ENCODE measurements at regions not wholly inside any gene's neighbourhood (a gene's known extent, or its start where the extent isn't known, plus 50 kb on each side); places are given as distances from the start of the nearest gene placed in this dataset.

DNA sequence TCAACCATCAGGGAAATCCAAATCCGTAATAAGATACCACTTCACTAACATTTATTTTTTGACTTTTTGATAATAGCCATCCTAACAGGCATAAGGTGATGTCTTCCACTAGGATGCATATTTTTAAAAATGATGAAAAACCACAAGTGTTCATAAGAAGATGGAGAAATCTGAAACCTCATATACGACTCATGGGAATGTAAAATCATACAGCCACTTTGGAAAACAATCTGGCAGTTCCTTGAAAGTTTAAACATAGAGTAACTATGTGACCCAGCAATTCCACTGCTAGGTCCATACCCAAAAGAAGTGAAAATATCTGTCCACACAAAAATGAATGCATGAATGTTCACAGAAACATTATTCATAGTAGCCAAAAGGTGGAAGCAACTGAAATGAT, 431.0 kb downstream of the ENC1 start:
- DNase-seq (ENCODE audit: extremely low read depth in 1 of 2, low read depth in 1 of 2): no peak

DNA sequence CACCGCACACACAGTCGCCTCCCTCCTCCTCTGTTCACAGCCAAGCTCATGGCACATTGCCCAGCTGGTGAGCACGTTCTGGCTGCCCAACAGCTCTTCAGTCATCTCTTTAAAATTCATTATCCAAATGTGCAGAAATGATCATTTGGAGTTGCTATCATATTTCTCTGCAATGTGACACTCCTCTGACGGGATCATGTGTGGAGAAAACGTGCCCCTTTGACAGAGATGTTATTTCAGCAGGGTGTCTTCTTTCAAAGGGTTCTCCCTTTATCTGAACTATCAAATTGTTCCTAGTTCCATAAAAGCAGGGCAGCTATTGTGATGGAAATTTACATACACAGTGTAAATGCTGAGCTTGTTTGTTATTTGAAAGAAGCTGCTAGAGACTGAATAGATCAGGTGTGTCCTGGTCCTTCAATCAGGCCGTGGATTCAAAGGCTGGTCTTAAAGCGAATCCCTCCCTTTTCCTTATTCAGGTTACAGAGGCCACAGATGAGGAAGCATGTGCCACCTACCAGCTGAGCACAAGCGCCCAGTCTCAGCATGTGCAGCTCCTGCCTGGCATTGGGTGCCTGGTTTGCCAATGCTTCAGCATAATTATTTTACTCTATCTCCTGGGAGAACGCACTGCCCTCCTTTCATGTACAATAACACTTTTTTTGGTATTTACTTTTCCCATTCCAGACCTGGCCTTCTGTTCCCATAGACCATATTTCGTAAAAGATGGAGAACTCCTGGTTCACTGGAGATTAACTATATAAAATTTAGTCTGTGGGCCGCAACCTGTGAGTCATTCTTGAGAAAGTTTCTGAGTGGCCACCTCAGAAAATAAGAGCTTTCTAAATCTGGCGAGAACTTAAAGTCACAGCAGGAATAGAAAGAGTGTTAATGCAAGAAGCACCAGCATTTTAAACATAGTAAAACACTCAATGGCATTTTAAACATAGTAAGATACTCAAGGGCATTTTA, 433.7 kb downstream of the ENC1 start:
- DNase-seq (ENCODE audit: extremely low read depth in 1 of 2, low read depth in 1 of 2): no peak

DNA sequence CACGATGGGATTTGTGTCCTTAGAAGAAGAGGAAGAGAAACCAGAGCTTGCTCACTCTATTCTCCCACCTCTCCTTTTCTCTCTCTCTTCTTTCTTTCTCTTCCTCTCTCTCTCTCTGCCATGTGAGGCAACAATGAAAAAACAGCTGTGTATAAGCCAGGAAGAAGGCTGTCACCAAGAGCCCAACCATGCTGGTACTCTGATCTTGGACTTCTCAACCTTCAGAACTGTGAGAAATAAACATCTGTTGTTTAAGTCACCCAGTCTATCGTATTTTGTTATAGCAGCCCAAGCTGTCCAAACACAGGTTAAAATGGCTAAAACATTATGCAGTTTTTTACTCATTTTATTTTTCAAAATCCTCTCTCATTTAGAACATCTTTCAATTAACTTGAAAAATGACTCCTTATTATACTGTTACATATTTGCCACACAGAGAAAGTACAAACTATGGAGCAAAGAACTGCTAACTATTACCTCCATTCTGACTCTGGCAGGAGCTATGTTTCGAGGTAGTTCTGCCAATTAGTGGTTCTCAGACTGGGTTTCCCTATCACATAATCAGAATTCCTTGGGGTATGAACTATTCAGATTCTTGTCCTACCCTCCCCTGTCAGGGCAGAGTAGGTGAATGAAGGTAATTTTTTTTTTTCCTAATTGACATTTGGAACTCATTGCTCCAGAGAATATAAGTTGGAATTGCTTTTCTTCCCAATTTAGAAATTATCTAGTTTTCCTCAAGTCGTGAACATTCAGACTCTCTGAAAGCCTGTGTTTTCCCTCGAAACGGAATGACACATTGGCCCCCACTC, 434.6 kb downstream of the ENC1 start:
- no peak for DNase-seq (ENCODE audit: extremely low read depth in 1 of 2, low read depth in 1 of 2)

DNA sequence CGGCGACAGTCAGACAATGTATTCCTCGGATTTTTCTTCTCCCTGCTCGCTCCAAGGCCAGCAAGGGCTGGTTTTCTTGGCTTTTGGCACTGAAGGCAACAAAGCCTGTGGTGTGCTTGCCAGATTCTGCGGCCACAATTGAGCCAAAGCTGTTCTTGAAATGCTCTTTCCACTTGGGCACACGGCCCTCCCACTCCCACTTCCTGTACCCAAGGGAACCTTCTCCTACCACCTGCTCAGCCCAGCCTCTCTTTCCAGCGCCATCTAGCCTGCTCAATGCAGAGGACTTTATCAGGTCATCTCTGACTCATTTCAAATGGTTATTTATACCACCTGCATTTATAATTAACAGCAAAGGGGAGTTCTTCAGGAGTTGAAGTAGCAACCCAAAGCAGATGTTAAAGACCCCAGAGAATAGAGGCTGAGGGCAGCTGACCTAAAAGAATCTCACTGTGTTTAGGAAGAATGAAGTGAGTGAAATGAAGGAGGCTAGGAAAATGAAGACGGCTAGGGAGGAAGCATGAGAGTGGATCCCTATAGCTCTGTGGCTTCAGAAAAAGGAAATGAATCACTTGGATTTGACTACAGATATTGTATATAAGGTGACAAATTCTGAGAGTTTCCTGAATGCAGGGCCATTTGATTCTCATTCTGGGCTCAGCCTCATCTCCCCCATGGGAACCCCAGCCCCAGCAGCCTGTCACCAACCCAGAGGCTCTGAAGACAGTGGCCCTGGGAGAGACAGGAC, 439.0 kb downstream of the ENC1 start:
- peak in 1 of 2 donors; percentile 13 for DNase-seq (ENCODE audit: extremely low read depth in 1 of 2, low read depth in 1 of 2)

DNA sequence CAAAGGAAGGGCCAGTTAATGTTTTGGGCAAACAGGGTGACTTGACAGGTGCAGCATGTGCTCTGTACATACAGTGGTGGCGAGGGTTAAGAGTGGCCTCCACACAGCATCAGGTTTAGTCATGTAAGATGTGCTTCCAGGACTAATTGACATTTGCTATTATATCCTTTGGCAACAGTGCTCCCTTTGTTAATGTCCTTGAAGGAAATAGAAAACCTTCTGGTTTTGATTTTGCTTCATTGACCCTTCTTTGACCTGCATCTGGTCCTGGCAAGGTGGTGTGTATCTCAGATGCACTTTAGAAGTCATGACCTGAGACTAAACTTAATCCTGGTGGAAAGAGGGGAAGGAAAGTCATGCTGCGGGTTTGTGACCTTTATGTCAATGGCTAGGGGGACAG, 440.0 kb downstream of the ENC1 start:
- DNase-seq (ENCODE audit: extremely low read depth in 1 of 2, low read depth in 1 of 2): no peak

DNA sequence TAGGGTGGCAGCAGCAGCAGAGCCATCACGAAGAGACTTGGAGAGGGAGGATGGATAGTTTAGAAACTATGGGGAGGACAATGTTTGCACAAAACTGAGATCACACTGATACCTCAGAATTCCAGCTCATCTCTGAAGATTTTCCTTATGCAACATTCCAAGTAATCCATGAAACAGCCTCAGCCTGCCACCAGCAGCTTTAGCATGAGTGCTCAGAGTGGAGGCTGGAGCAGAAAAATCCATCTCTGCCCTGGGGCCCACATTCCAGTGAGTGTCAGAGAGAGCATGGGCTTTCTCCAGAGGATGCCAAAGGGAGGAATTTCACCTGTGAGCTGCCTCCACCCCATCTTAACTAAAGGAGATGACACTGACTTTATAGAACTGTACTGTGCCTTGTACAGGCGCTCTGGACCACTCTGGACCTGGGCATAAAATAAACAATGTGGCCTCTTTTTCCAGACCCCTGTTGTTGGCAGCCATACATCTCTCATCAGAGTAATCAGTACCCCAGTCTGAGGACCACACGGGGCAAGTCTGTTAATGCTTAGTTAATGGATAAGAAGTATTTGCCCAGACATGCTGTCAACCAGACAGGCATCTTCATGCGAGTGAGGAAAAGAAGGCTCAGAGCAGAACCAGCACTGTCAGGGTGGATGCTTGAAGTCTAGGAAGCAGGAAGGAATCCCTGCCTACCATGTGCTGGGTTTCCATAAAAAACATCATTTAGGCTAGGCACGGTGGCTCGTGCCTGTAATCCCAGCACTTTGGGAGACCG, 440.9 kb downstream of the ENC1 start:
- DNase-seq (ENCODE audit: extremely low read depth in 1 of 2, low read depth in 1 of 2): no peak

DNA sequence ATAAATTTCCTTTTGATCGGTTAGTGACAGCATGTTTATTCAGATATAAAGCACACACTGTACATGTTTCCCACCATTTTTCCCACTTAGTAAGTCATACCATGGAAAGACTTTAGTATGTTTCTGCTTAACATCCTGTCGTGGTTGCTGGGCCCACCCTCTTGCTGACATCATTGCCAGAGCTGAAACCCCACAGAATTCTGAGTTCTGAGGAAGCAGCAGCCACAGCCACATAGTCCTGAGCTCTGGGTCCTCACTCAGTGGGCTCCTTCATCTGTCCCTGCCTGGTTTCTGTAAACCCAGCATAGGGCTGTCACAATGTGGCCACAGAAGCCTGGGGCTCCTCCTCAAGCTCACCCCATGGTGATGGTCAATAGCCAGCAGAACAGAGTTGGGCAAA, 441.5 kb downstream of the ENC1 start:
- no peak for DNase-seq (ENCODE audit: extremely low read depth in 1 of 2, low read depth in 1 of 2)

DNA sequence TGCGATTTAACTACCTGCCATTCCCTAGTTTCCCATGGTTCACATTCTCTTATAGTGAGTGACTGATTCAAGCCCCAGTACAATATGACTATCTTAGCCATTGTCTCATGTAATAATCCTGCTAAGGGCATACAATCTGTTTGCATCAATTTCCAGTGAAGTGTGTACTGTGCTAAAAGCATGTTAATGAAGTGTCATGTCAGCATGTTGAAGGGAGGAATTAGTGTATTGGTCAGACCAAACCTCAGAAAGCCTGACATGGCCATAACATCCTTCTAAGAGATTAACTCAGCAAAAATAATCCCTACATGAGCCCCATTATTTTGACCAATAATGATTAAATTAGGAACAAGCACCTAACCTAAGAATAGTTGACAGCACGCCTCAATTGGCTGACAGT, 442.4 kb downstream of the ENC1 start:
- DNase-seq (ENCODE audit: extremely low read depth in 1 of 2, low read depth in 1 of 2): no peak

DNA sequence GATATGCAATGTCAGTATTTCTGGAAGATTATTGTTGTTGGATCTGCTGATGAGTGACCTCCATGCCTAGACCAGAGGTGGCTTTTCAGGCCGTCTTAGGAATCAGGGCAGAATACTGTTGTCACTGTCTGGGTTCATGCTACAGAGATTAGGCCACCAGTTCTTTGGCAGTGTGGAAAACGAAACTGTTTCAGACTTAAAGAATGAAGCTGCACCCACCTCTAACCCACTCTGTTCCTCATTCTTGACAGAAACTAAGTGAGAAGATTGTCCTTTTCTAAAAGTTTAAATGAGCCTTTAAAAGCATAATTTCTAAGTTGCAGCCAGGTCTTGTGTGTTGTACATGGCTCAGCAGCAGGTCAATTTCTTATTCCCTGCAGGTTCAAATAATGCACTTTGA, 444.3 kb downstream of the ENC1 start:
- no peak for DNase-seq (ENCODE audit: extremely low read depth in 1 of 2, low read depth in 1 of 2)

DNA sequence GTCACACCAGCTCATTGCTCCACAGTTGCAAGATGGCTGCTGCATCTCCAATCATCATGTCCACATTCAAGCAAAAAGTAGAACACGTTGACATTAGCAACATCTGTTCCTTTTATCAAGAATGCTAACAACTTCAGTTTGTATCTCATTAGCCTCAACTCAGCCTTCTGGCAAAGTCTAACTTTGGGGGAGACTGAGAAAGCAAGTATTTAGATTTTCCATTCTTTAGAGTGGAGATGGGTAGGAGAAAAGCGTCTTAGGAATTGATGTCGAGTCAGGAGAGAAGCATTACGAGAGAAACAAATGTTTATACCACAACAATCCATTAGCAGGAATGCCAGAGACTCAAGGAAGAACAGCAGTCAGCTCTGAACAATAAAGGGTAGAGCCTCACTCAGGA, 446.3 kb downstream of the ENC1 start:
- no peak for DNase-seq (ENCODE audit: extremely low read depth in 1 of 2, low read depth in 1 of 2)

DNA sequence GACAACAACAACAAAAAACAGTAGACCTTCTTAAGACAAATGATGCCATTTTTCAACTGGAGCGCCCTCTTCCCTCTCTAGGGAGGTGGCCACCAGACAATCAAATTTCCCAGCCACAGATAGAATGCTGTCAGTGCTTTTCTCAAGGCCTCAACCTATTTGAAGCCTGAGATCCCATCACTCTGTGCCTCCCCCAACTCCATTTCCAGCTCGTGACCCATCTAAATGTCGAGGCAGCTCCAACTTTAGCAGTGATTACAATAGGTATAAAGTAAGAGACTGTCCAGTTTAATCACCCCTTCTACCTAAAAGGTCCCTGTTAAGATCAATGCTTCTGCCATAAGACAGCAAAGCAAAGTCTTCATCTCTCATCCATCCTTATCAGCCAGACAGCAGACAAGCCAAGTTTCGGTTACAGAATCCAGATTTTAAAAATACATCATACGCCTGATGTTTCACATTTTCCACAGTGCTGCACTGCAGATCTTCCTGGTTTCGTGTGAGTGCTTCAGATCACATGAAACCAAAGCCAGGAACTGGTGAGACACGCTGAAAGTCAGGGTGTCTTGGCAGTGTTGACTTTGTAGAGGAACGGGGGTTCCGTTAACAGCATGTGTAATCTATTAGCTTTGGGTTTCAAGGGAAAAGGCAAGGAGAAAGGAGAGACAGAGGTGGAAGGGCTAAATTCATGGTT, 447.8 kb downstream of the ENC1 start:
- no peak for DNase-seq (ENCODE audit: extremely low read depth in 1 of 2, low read depth in 1 of 2)

DNA sequence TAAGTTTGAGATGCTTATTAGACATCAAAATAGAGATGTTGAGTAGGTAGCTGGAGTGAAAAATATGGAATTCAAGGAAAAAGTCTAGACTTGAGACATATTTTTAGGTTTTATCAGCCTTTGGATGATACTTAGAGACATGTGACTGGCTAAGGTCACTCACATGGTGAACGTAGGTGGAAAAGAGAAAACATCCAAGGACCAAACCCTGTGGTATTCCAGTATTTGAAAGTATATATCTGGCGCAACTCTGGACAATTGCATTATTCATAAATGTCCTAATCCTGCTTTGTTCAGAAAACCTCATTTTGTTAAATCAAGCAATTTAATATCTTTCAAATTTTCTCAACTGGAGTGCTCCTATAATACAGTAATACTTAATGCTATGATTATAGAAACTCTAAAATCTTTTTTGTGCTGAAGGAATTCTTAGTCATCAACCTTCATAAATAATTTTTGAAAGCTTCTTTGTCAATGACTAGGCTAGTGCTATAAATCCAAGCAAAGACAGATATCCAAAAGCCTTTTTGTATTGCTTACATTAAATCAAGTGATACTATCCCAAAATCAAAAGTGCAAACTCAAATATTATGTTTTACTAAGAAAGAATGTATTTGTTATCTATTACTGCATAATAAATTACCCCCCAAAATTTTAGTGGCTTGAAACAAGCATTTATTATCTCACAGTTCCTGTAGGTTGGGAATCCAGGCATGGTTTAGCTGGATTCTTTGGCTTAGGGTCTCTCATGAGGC, 452.0 kb downstream of the ENC1 start:
- no peak for DNase-seq (ENCODE audit: extremely low read depth in 1 of 2, low read depth in 1 of 2)

DNA sequence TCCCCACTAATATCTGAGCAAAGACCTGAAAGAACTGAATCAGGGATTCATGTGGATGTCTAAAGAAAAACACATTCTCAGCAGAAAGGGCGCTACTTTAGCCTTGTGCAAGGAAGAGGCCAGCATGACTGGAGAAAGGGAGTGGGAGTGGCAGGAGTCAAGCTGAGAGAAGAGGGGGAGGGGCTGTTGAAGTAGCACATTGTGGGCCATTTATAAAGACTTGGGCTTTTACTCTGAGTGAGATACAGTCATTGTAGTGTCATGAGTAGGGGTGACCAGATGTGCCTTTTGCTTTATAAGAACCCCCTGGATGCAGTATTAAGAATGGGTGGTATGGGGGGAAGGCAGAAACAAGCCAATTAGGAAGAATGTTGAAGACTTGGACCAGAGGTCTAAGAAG, 452.8 kb downstream of the ENC1 start:
- no peak for DNase-seq (ENCODE audit: extremely low read depth in 1 of 2, low read depth in 1 of 2)

DNA sequence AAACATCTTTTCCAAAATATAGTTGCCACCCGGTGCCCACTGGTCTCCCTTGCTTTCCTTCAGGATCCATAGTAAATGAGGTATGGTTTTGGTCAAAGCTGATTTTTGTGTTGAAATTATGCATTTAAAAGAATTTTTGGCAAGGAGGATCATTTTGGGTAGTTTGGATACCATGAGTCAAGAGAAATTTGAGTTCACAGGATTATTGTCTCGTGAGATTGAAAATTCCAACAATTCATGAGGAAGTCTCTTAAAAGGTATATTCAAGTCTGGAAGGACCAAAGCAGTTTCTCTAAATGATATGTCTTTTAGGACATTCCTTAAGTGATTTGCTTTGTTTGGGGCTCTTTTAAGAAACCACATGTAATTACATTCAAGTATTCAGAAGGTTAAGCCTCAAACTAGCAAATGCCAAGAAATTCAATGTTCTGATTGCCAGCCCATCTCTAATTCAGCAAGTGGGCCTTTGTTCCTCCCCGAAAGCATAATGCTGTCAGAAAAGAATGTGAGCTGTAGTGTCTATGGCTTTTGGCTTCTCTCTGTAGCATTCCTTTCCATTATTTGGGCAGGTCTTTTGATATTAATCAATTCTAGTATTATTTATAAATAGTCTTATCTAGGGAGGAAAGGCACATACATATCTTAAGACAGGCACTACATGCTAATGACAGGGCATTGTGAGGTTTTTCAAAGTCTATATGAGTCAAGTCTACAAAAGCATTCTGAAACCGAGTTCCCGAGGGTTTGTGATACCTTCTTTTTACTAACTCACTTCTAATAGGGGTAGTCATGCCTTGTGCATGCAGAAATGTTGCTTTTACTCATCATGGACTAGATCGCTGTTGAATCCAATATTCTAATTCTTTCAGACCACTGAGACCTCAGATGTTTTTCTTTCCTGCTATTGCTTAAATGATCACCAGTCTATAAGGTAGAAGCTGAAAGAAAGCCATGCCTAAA, 453.9 kb downstream of the ENC1 start:
- no peak for DNase-seq (ENCODE audit: extremely low read depth in 1 of 2, low read depth in 1 of 2)

DNA sequence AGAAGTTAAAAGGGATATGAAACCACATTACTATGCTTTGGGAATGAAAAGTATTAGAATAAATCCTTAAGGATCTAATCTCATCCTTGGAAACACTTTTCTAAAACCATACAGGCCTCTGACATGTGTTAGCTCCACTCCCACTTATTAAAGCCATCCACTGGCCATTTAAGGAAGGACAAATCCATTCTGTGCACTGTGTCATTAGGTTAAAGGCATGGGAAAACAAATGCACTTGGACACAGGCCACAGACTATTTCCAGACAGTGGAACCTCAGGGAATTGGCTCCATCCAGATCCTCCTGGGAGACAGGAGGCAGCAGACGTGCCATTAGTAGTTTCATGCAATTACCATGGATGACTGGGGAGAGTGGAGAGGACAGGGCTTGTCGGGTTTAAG, 454.9 kb downstream of the ENC1 start:
- DNase-seq (ENCODE audit: extremely low read depth in 1 of 2, low read depth in 1 of 2): no peak

DNA sequence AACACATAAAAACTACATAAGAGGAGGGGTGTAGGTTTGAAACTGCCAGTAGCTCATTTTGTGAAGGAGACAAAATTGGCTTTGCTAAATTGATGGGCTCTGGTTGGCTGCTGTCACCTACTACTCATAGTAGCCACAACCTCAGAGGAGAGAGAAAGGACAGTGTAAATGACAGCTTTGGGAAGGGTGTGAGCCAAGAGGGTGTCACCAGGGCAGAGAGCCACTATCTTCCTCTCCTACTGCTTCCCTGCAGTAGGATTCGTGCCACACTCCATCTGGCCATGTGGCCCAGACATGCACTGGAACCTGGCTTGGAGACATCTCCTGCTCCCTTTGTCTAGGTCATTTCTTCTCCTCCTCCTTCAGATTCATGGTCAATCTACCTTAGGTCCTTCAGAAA, 455.9 kb downstream of the ENC1 start:
- no peak for DNase-seq (ENCODE audit: extremely low read depth in 1 of 2, low read depth in 1 of 2)

DNA sequence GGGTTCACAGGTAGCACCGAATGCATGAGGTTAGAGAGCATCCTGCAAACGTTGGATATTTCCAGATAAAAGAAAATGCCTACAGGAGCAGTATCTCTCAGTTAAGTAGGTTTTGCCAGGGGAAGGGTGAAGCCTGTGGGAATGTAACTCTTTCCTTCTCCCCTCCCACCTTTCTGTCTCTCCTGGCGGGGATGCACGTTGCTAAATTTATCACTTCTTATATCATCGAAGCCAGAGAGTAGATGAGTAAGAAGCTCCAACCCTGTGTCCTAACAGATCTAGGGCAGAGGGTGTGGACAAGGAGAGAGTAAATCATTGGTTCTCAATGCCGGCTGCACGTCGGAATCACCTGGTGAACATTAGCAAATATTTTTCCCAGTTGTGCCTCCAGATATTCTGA, 457.5 kb downstream of the ENC1 start:
- DNase-seq (ENCODE audit: extremely low read depth in 1 of 2, low read depth in 1 of 2): no peak

DNA sequence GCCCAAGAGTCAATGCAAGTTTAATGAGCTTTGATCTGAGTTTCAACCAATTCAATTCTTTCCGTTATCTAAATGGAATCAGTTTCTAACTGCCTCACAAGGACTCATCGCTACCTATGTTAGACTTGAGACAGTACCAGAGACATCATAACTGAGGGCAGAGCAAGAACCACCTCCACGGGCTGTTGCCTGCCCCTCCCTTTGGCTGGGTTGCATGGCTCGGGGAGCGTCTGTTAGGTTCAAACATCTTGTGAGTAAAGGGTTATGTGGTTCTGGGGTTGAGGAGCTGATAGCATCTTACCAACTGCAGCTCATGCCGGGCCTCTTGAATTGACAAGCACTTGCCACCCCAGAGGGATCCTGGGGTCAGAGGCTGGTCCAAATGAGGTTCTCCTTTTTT, 457.9 kb downstream of the ENC1 start:
- peak in 1 of 2 donors; percentile 40 for DNase-seq (ENCODE audit: extremely low read depth in 1 of 2, low read depth in 1 of 2)
